ENCODE measurements at regions not wholly inside any gene's neighbourhood (a gene's known extent, or its start where the extent isn't known, plus 50 kb on each side); places are given as distances from the start of the nearest gene placed in this dataset.
"Not testable (repeated sequence)": the region's sequence is repeated elsewhere in the genome, so short reads cannot be mapped to it uniquely, and the experiment has no call there.

GRCh38 chr9:73095425-73095824 is 56.2 kb upstream of the ANXA1 start:
- no peak for DNase-seq (ENCODE audit: low spot score)

- DNase-seq (ENCODE audit: low spot score) = no peak
Observed at GRCh38 chr9:73093740-73094379, 57.8 kb upstream of the ANXA1 start.

- DNase-seq (ENCODE audit: low spot score) = no peak
Observed at GRCh38 chr9:73093016-73093739, 58.5 kb upstream of the ANXA1 start.

GRCh38 chr9:73091909-73092308 is 59.8 kb upstream of the ANXA1 start:
- DNase-seq (ENCODE audit: low spot score) = no peak

GRCh38 chr9:73090214-73090613 is 61.5 kb upstream of the ANXA1 start:
- no peak for DNase-seq (ENCODE audit: low spot score)

- no peak for DNase-seq (ENCODE audit: low spot score)
Observed at GRCh38 chr9:73089304-73089985, 62.2 kb upstream of the ANXA1 start.

- DNase-seq (ENCODE audit: low spot score) = not testable (repeated sequence)
Observed at GRCh38 chr9:73087876-73088275, 63.8 kb upstream of the ANXA1 start.

GRCh38 chr9:73083519-73083918 is 68.1 kb upstream of the ANXA1 start:
- no peak for DNase-seq (ENCODE audit: low spot score)

GRCh38 chr9:73081979-73082657 is 69.5 kb upstream of the ANXA1 start:
- peak; percentile 26 for DNase-seq (ENCODE audit: low spot score)

GRCh38 chr9:73080110-73080694 is 71.5 kb upstream of the ANXA1 start:
- no peak for DNase-seq (ENCODE audit: low spot score)

- peak; percentile 10 for DNase-seq (ENCODE audit: low spot score)
Observed at GRCh38 chr9:73079326-73079725, 72.3 kb upstream of the ANXA1 start.

GRCh38 chr9:73077625-73078030 is 74.0 kb upstream of the ANXA1 start:
- no peak for DNase-seq (ENCODE audit: low spot score)

- no peak for DNase-seq (ENCODE audit: low spot score)
Observed at GRCh38 chr9:73076970-73077369, 74.7 kb upstream of the ANXA1 start.

- DNase-seq (ENCODE audit: low spot score) = no peak
Observed at GRCh38 chr9:73074176-73074708, 77.4 kb upstream of the ANXA1 start.

GRCh38 chr9:73073337-73074175 is 78.1 kb upstream of the ANXA1 start:
- no peak for DNase-seq (ENCODE audit: low spot score)

GRCh38 chr9:73067074-73067473 is 84.6 kb upstream of the ANXA1 start:
- no peak for DNase-seq (ENCODE audit: low spot score)

GRCh38 chr9:73065439-73065838 is 86.2 kb upstream of the ANXA1 start:
- no peak for DNase-seq (ENCODE audit: low spot score)

- DNase-seq (ENCODE audit: low spot score) = no peak
Observed at GRCh38 chr9:73064315-73064714, 87.3 kb upstream of the ANXA1 start.

GRCh38 chr9:73061146-73061545 is 90.5 kb upstream of the ANXA1 start:
- no peak for DNase-seq (ENCODE audit: low spot score)

- DNase-seq (ENCODE audit: low spot score) = no peak
Observed at GRCh38 chr9:73059247-73059646, 92.4 kb upstream of the ANXA1 start.

GRCh38 chr9:73056245-73056644 is 95.4 kb upstream of the ANXA1 start:
- no peak for DNase-seq (ENCODE audit: low spot score)

Data from HuH-7 (cell line).